Glutamatergic neuron (in vitro differentiated cells): ENCODE measurements at regions not wholly inside any gene's neighbourhood (a gene's known extent, or its start where the extent isn't known, plus 50 kb on each side); places are given as distances from the start of the nearest gene placed in this dataset.

ENCODE experiments used
- DNase-seq: peaks from one replicate; pipeline ENCODE4 v3.0.0; 2022
- H3K27ac Mint-ChIP-seq: one replicate; pipeline ENCODE4 v1.8.0; 2020; ENCODE audit warnings: mild to moderate bottlenecking, mixed read lengths, inconsistent platforms; ENCODE audit not compliant: unreplicated experiment
- H3K27me3 Mint-ChIP-seq: one replicate; pipeline ENCODE4 v1.8.0; 2020; ENCODE audit warnings: mild to moderate bottlenecking, moderate library complexity, mixed read lengths, inconsistent platforms; ENCODE audit not compliant: unreplicated experiment
- H3K36me3 Mint-ChIP-seq: one replicate; pipeline ENCODE4 v1.8.0; 2020; ENCODE audit warnings: mild to moderate bottlenecking, mixed read lengths, inconsistent platforms; ENCODE audit not compliant: unreplicated experiment
- H3K4me1 Mint-ChIP-seq: one replicate; pipeline ENCODE4 v1.8.0; 2020; ENCODE audit warnings: mild to moderate bottlenecking, low read depth, mixed read lengths, inconsistent platforms; ENCODE audit not compliant: unreplicated experiment
- H3K4me3 Mint-ChIP-seq: one replicate; pipeline ENCODE4 v1.8.0; 2020; ENCODE audit warnings: mild to moderate bottlenecking, mixed read lengths, inconsistent platforms; ENCODE audit not compliant: unreplicated experiment
- H3K9me3 Mint-ChIP-seq: one replicate; pipeline ENCODE4 v1.8.0; 2020; ENCODE audit warnings: mild to moderate bottlenecking, moderate library complexity, mixed read lengths, inconsistent platforms; ENCODE audit not compliant: unreplicated experiment
- TF ChIP-seq, protein P1 (sequence below): fragments of 200-600 bp; sonication (generic); IDR thresholded peaks from one replicate; pipeline ENCODE4 v1.5.0; 2021; ENCODE audit not compliant: partially characterized antibody, unreplicated experiment

GRCh38 chr5:119919279-119919678 lies 289.9 kb downstream of the FAM170A start:
- H3K36me3 Mint-ChIP-seq = no peaks in the 10 kb centered on the region
- H3K27ac Mint-ChIP-seq = no peak overlapping the region
- TF ChIP-seq, protein P1, sequence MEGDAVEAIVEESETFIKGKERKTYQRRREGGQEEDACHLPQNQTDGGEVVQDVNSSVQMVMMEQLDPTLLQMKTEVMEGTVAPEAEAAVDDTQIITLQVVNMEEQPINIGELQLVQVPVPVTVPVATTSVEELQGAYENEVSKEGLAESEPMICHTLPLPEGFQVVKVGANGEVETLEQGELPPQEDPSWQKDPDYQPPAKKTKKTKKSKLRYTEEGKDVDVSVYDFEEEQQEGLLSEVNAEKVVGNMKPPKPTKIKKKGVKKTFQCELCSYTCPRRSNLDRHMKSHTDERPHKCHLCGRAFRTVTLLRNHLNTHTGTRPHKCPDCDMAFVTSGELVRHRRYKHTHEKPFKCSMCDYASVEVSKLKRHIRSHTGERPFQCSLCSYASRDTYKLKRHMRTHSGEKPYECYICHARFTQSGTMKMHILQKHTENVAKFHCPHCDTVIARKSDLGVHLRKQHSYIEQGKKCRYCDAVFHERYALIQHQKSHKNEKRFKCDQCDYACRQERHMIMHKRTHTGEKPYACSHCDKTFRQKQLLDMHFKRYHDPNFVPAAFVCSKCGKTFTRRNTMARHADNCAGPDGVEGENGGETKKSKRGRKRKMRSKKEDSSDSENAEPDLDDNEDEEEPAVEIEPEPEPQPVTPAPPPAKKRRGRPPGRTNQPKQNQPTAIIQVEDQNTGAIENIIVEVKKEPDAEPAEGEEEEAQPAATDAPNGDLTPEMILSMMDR = no peak
- H3K9me3 Mint-ChIP-seq = no peaks in the 10 kb centered on the region
- H3K27me3 Mint-ChIP-seq = no peaks in the 10 kb centered on the region
- no peaks in the 10 kb centered on the region for H3K4me1 Mint-ChIP-seq
- no peak overlapping the region for H3K4me3 Mint-ChIP-seq
- no peak for DNase-seq

GRCh38 chr5:119926301-119926700 lies 296.9 kb downstream of the FAM170A start:
- Mint-ChIP-seq H3K27me3 (no peaks in the 10 kb centered on the region), H3K9me3 (no peaks in the 10 kb centered on the region), H3K27ac (no peak overlapping the region), H3K4me3 (no peak overlapping the region), H3K4me1 (no peaks in the 10 kb centered on the region), H3K36me3 (no peaks in the 10 kb centered on the region)
- DNase-seq = no peak
- TF ChIP-seq, protein P1 = no peak

DNA sequence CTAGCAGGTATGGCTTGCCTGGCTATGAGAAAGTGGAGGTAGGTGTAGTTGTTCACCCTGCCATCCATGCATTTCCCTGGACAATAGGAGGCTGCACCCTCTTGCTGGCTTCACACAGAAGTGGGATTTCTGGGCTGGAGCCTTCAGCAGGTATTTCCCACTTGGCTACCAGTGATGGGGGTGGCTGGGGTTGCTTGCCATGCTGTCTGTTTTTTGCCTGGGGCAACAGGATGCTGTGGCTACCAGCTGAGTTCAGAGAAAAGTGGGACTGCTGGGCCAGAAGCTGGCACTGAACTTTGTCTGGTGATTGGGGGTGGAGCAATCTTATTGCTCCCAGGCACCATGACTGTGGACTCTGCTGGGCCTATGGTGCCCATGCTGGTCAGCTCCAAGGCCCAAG lies 299.6 kb downstream of the FAM170A start:
- no peaks in the 10 kb centered on the region for H3K36me3 Mint-ChIP-seq
- no peak overlapping the region for H3K4me3 Mint-ChIP-seq
- no peak overlapping the region for H3K27ac Mint-ChIP-seq
- H3K9me3 Mint-ChIP-seq = no peaks in the 10 kb centered on the region
- no peak for DNase-seq
- TF ChIP-seq, protein P1 = no peak
- no peaks in the 10 kb centered on the region for H3K27me3 Mint-ChIP-seq
- H3K4me1 Mint-ChIP-seq = no peaks in the 10 kb centered on the region

DNA sequence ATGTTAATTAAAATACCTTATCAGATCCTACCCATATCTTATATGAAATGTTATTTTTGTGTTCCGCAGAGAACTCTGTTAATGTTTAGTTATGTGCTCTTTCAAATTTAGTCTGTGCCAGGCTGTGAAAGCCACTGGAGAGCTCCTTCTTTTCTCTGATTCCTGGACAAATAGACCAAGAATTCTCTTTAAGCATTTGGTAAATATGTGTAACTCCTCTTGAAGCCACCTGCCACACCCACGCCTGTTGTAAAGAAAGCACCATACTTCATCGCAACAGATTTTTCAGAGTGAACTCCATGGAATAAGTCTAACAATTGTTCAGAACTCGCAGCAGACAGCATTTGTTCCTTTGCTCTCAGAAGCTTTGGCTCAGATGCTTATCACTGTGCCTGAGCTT lies 301.1 kb downstream of the FAM170A start:
- TF ChIP-seq, protein P1 = no peak
- no peaks in the 10 kb centered on the region for H3K4me1 Mint-ChIP-seq
- H3K9me3 Mint-ChIP-seq = no peaks in the 10 kb centered on the region
- no peaks in the 10 kb centered on the region for H3K27me3 Mint-ChIP-seq
- no peak overlapping the region for H3K27ac Mint-ChIP-seq
- H3K4me3 Mint-ChIP-seq = no peak overlapping the region
- no peaks in the 10 kb centered on the region for H3K36me3 Mint-ChIP-seq
- DNase-seq = no peak

DNA sequence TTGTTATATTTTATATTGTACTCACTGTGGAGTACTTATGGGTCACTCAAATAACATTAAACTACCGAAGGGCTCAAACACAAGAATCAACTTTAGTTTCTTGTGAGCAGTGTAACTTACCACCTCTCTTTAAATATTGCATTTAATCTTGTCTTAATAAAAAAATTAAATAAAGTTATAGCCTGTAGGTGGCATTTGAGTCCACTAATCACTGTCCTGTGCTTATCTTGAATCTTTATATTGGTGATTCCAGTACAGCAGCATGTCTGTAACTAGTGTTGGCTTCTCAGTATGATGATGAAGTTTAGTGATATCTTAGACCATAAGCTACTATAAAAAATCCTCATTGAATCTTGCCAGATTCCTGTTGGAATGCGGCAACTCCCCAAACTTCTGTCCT lies 313.8 kb downstream of the FAM170A start:
- no peak for DNase-seq
- H3K4me1 Mint-ChIP-seq = peaks cover 4% of the 10 kb centered on the region
- TF ChIP-seq, protein P1 = no peak
- no peaks in the 10 kb centered on the region for H3K27me3 Mint-ChIP-seq
- no peak overlapping the region for H3K27ac Mint-ChIP-seq
- no peak overlapping the region for H3K4me3 Mint-ChIP-seq
- H3K36me3 Mint-ChIP-seq = no peaks in the 10 kb centered on the region
- no peaks in the 10 kb centered on the region for H3K9me3 Mint-ChIP-seq
